Heart left ventricle (tissue), 16 donors: ENCODE measurements at regions not wholly inside any gene's neighbourhood (a gene's known extent, or its start where the extent isn't known, plus 50 kb on each side); places are given as distances from the start of the nearest gene placed in this dataset.

Source experiments
- ATAC-seq, 4 donors: fragments of 200-7000 bp; cut with Tn5 transposase; one replicate each; pipeline ENCODE4 v1.9.1; 2020 to 2022; ENCODE audit warnings: moderate library complexity in 4 of 4, mild to moderate bottlenecking in 3 of 4, moderate number of reproducible peaks in 1 of 4
- DNase-seq, 5 donors: peaks; one replicate each; pipeline ENCODE4 v3.0.0-alpha.2; 2020
- H3K27ac ChIP-seq, 12 donors: fragments of 200-600 bp; sonication (generic) in 4 of 12; one replicate each; pipeline versions ENCODE4 v1.5.0 to v1.8.0; 2016 to 2022; ENCODE audit warnings: mild to moderate bottlenecking in 2 of 12
- H3K27me3 ChIP-seq, 9 donors: fragments of 200-600 bp; sonication (generic) in 2 of 9; one replicate each; pipeline versions ENCODE4 v1.5.1 to v1.8.0; 2016 to 2022; ENCODE audit warnings: mild to moderate bottlenecking in 3 of 9
- H3K36me3 ChIP-seq, 9 donors: fragments of 200-600 bp; sonication (generic) in 2 of 9; one replicate each; pipeline versions ENCODE4 v1.5.0 to v1.8.0; 2018 to 2022; ENCODE audit warnings: mild to moderate bottlenecking in 2 of 9
- H3K4me1 ChIP-seq, 12 donors: fragments of 200-600 bp; sonication (generic) in 4 of 12; one replicate each; pipeline versions ENCODE4 v1.5.0 to v1.8.0; 2016 to 2022; ENCODE audit warnings: mild to moderate bottlenecking in 3 of 12
- H3K4me3 ChIP-seq, 12 donors: fragments of 200-600 bp; sonication (generic) in 4 of 12; one replicate each; pipeline versions ENCODE4 v1.5.0 to v1.8.0; 2017 to 2022; ENCODE audit warnings: mild to moderate bottlenecking in 9 of 12, moderate library complexity in 4 of 12
- H3K9me3 ChIP-seq, 12 donors: fragments of 200-600 bp; sonication (generic) in 4 of 12; one replicate each; pipeline versions ENCODE4 v1.5.0 to v1.8.0; 2016 to 2022; ENCODE audit warnings: mild to moderate bottlenecking in 1 of 12
- POLR2A ChIP-seq, 2 donors: fragments of 450-650 bp; IDR thresholded peaks; one replicate each; pipeline ENCODE4 v1.6.1; 2017; ENCODE audit warnings: antibody characterized with exemption in 2 of 2, mild to moderate bottlenecking in 2 of 2, moderate library complexity in 2 of 2
- WGBS, 4 donors: extraction: QIAGEN DNeasy Blood & Tissue Kit in 2 of 4; methylation state at CpG; one replicate each; pipeline versions ENCODE4 v1.1.5 to v1.1.7; 2013 to 2018; 5-methylcytosine and 5-hydroxymethylcytosine counted together
- intact Hi-C, 10 donors: fragments of 100-400 bp; cut with DNase I; formaldehyde crosslinking; loops; one replicate each; pipeline versions ENCODE4 v1.11.1 to v1.14.2; 2022
- TF ChIP-seq, protein P1 (sequence below), 12 donors: fragments of 200-600 bp; sonication (generic) in 4 of 12; IDR thresholded peaks; one replicate each; pipeline versions ENCODE4 v1.5.0 to v1.8.0; 2018 to 2022; ENCODE audit warnings: antibody characterized with exemption in 12 of 12, mild to moderate bottlenecking in 5 of 12
- donor health status: ischemic (EF 13 %, LVEDD 7.1; RV severe dilation, severe dysfunction).
- donor health status: healthy with polysubstance abuse.
- donor health status: DM: no; HTN: yes; CAD: no.
- donor health status: DM: no; HTN: no; CAD: no.
- donor health status: ischemic (EF 25% LVEDD 6.9; RV normal size, moderate dysfunction).
- donor health status: ischemic (EF 25% LVEDD 5.7; RV mildly dilated, moderate dysfunction).
- donor health status: healthy.
- donor health status: DM: yes; HTN: yes; CAD: no.
- donor health status: ischemic (EF 35%, LVEDD 5.7; RV mildly dilated, moderate dysfunction).
- donor health status: nonischemic (EF 11% LVEDD 7.7; RV severe dilation, severe dysfunction).
- donor health status: DM: yes; HTN: yes; CAD: no.
- donor health status: PGD.
- donor health status: ischemic (EF 29% LVEDD 5.4; RV normal size, mild dysfunction).
- donor health status: nonischemic (EF 23%, LVEDD 6.1; RV moderate dilation, normal function).

DNA sequence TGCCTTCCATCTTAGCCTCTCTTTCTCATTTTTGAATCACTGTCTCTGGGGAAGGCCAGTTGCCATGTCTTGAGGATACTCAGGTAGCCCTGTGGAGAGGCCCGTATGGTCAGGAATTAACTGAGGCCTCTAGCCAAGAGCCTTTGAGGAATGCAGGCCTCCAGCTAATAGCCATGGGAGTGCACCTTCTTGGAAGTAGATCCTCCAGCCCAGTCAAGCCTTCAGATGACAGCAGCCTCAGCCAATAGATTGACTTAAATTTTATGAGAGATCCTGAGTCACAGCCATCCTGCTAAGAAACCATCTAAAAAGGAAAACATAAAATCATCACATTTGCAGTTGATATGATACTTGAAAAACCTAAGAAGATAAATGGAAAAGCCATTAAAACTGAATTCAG, 112.5 kb upstream of the BNIP2 start:
- H3K27ac ChIP-seq = no peak overlapping the region
- H3K9me3 ChIP-seq = no peaks in the 10 kb centered on the region
- no peaks in the 10 kb centered on the region for H3K4me1 ChIP-seq
- intact Hi-C loops = no loop called here
- 68 to 87% (median 74%) methylated on average over 1 of the region's 1 CpG for WGBS, 4 donors
- H3K4me3 ChIP-seq = no peak overlapping the region
- TF ChIP-seq, protein P1, sequence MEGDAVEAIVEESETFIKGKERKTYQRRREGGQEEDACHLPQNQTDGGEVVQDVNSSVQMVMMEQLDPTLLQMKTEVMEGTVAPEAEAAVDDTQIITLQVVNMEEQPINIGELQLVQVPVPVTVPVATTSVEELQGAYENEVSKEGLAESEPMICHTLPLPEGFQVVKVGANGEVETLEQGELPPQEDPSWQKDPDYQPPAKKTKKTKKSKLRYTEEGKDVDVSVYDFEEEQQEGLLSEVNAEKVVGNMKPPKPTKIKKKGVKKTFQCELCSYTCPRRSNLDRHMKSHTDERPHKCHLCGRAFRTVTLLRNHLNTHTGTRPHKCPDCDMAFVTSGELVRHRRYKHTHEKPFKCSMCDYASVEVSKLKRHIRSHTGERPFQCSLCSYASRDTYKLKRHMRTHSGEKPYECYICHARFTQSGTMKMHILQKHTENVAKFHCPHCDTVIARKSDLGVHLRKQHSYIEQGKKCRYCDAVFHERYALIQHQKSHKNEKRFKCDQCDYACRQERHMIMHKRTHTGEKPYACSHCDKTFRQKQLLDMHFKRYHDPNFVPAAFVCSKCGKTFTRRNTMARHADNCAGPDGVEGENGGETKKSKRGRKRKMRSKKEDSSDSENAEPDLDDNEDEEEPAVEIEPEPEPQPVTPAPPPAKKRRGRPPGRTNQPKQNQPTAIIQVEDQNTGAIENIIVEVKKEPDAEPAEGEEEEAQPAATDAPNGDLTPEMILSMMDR (IDR thresholded peaks at IDR 0.05) = no peak
- no peak for TF ChIP-seq POLR2A (IDR thresholded peaks at IDR 0.05)
- ATAC-seq (no peak), DNase-seq (no peak)
- peaks cover 0 to 17% (median 0%) of the 10 kb centered on the region in 9 donors for H3K27me3 ChIP-seq
- H3K36me3 ChIP-seq = no peaks in the 10 kb centered on the region

DNA sequence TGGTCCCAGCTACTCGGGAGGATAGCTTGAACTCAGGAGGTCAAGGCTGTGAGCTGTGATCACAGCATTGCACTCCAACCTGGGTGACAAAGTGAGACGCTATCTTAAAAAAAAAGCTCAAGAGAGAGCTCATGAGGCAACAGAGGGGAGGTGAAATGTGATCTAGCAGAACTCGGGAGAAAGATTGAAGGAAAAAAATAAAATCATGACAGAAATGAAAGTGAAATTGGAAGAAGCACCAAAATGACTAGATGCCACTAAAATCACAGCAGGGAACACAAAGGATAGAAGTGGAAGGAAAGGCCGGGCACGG, 109.4 kb upstream of the BNIP2 start:
- no peak for ATAC-seq
- no peak overlapping the region for H3K4me3 ChIP-seq
- H3K27ac ChIP-seq = no peak overlapping the region
- peaks cover 0 to 31% (median 0%) of the 10 kb centered on the region in 9 donors for H3K27me3 ChIP-seq
- no peaks in the 10 kb centered on the region for H3K9me3 ChIP-seq
- 48 to 57% (median 51%) methylated on average over 5 of the region's 5 CpGs for WGBS, 4 donors
- intact Hi-C loops = no loop called here
- H3K36me3 ChIP-seq = no peaks in the 10 kb centered on the region
- no peaks in the 10 kb centered on the region for H3K4me1 ChIP-seq
- DNase-seq = no peak
- TF ChIP-seq POLR2A (IDR thresholded peaks at IDR 0.05) = no peak
- TF ChIP-seq, protein P1 (IDR thresholded peaks at IDR 0.05) = no peak

DNA sequence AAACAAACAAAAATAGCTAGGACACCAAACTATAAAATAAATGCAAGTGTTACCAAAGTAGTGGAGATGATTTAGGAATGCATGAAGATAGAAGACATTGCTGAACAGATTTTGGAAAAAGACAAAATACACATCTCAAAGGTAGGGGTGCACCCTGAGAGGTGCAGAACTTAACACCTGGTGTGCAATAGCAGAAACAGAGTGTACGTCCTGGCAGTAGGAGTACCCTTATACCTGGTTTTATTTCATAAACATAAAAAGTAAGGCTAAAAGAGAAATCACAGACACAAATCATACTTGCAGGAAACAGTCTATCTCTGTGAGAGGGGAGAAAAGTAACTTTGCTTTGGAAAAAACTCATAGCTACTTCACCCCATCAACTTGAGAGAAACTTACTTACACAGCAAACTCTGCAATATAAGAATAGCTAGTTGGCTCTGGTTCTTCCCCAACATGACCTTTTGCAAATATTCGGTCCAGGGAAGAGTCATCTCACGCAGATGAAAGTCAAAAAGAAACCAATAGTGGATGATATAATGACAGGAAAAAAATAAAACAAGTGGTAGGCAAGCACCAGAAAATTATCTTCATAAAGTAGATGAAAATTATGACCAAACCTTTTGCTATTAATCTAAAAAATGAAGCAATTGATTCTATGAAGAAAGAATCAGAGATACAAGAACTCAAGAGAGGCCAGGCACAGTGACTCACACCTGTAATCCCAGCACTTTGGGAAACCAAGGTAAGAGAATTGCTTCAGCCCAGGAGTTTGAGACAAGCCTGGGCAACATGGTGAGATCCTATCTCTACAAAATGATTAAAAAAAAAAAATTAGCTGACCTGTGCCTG, 108.9 kb upstream of the BNIP2 start:
- intact Hi-C loops = no loop called here
- H3K4me3 ChIP-seq = no peak overlapping the region
- H3K27ac ChIP-seq = no peak overlapping the region
- no peak for ATAC-seq
- WGBS, 4 donors = 80 to 87% (median 85%) methylated on average over 3 of the region's 3 CpGs
- H3K9me3 ChIP-seq = no peaks in the 10 kb centered on the region
- TF ChIP-seq, protein P1 (IDR thresholded peaks at IDR 0.05) = no peak
- TF ChIP-seq POLR2A (IDR thresholded peaks at IDR 0.05) = no peak
- H3K27me3 ChIP-seq = peaks cover 0 to 33% (median 0%) of the 10 kb centered on the region in 9 donors
- no peak for DNase-seq
- H3K4me1 ChIP-seq = no peaks in the 10 kb centered on the region
- no peaks in the 10 kb centered on the region for H3K36me3 ChIP-seq

DNA sequence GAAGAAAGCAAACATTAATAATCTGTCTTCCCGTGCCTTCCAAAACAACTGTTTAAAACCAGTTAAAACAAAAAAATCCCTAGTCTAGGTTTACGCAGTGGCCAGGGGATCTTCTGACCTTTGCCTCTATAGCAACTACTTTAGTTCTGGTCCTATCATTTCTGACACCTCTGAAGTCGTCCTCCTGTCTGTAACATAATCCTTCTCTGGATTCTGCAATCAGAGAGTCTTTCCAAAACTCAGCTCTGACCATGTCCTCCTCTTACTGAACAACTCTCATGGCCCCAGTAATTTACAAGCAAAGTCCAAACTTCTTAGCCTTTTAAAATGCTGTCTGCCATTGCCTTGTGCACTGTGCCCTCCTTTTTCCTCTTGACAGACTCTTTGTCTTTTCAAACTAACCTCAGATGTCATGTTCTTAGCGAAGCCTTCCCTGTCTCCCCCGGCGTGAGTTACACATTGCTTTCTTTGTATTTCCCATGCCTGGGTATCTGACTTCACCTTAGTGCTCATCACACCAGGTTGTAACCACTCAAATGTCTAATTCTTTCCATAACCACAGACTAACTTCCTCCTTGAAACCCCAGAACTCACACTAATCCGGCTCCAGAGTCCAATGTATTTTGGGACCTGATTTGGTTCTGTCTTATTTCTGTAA, 105.2 kb upstream of the BNIP2 start:
- intact Hi-C loops = no loop called here
- TF ChIP-seq, protein P1 (IDR thresholded peaks at IDR 0.05) = no peak
- TF ChIP-seq POLR2A (IDR thresholded peaks at IDR 0.05) = no peak
- ATAC-seq = no peak
- no peaks in the 10 kb centered on the region for H3K4me1 ChIP-seq
- no peaks in the 10 kb centered on the region for H3K9me3 ChIP-seq
- no peaks in the 10 kb centered on the region for H3K36me3 ChIP-seq
- DNase-seq = no peak
- H3K4me3 ChIP-seq = no peak overlapping the region
- H3K27ac ChIP-seq = no peak overlapping the region
- 44 to 49% (median 46%) methylated on average over 7 of the region's 7 CpGs for WGBS, 4 donors
- H3K27me3 ChIP-seq = peaks cover 0 to 53% (median 11%) of the 10 kb centered on the region in 9 donors
